Naive thymus-derived CD4-positive, alpha-beta T cell (primary cell): ENCODE measurements at regions not wholly inside any gene's neighbourhood (a gene's known extent, or its start where the extent isn't known, plus 50 kb on each side); places are given as distances from the start of the nearest gene placed in this dataset.

Source experiments
- ATAC-seq: fragments of 150-1000 bp; cut with Tn5 transposase; 2 replicates; pipeline ENCODE4 v1.10.0; 2021; ENCODE audit warnings: mild to moderate bottlenecking, moderate library complexity
- CTCF ChIA-PET: fragments of 350-600 bp; sonication (Branson Sonifier 250); formaldehyde crosslinking; loops from one replicate; lab custom pipeline; 2021; ENCODE audit warnings: antibody characterized with exemption; lab: Charles Lee
- POLR2A ChIA-PET: fragments of 350-600 bp; sonication (Branson Sonifier 250); formaldehyde crosslinking; loops from one replicate; lab custom pipeline; 2021; ENCODE audit warnings: antibody characterized with exemption, inconsistent platforms; lab: Charles Lee
- DNase-seq, 9 donors: peaks; one replicate each; pipeline versions ENCODE4 v3.0.0 to v3.0.0-alpha.2; 2020 to 2022; ENCODE audit warnings: mixed read lengths in 1 of 9
- H3K27ac ChIP-seq: one replicate; pipeline ENCODE4 v1.7.0; 2013; ENCODE audit warnings: mild to moderate bottlenecking, low read depth, low read length, moderate library complexity
- H3K27me3 ChIP-seq, 2 donors: one replicate each; pipeline ENCODE4 v1.7.0; 2013; ENCODE audit warnings: low read length in 2 of 2, mild to moderate bottlenecking in 2 of 2, moderate library complexity in 2 of 2; ENCODE audit not compliant: control insufficient read depth in 2 of 2, insufficient read depth in 2 of 2
- H3K36me3 ChIP-seq, 3 experiments: 1 replicate in 2 of 3; 2 replicates in 1 of 3; pipeline ENCODE4 v1.7.0; 2013; ENCODE audit warnings: low read length in 3 of 3, mild to moderate bottlenecking in 3 of 3, moderate library complexity in 1 of 3; ENCODE audit not compliant: insufficient read depth in 3 of 3, control insufficient read depth in 2 of 3
- H3K4me1 ChIP-seq, 2 donors: one replicate each; pipeline ENCODE4 v1.7.0; 2013; ENCODE audit warnings: low read length in 2 of 2, mild to moderate bottlenecking in 2 of 2, moderate library complexity in 1 of 2; ENCODE audit not compliant: control insufficient read depth in 2 of 2, insufficient read depth in 2 of 2
- H3K4me3 ChIP-seq: 2 replicates; pipeline ENCODE4 v1.7.0; 2013; ENCODE audit warnings: mild to moderate bottlenecking, low read length
- H3K9me3 ChIP-seq, 3 experiments: 1 replicate in 2 of 3; 2 replicates in 1 of 3; pipeline ENCODE4 v1.7.0; 2013; ENCODE audit warnings: low read length in 3 of 3; ENCODE audit not compliant: control insufficient read depth in 2 of 3
- H3K27ac Mint-ChIP-seq, 9 donors: one replicate each; pipeline ENCODE4 v1.8.0; 2020 to 2022; ENCODE audit warnings: mixed read lengths in 9 of 9, mild to moderate bottlenecking in 8 of 9, moderate library complexity in 5 of 9, inconsistent platforms in 2 of 9
- H3K27me3 Mint-ChIP-seq, 5 donors: one replicate each; pipeline ENCODE4 v1.8.0; 2021 to 2022; ENCODE audit warnings: mixed read lengths in 5 of 5, mild to moderate bottlenecking in 1 of 5
- H3K36me3 Mint-ChIP-seq, 5 donors: one replicate each; pipeline ENCODE4 v1.8.0; 2020 to 2022; ENCODE audit warnings: mixed read lengths in 5 of 5, mild to moderate bottlenecking in 3 of 5, inconsistent platforms in 1 of 5
- H3K4me1 Mint-ChIP-seq, 7 donors: one replicate each; pipeline ENCODE4 v1.8.0; 2020 to 2022; ENCODE audit warnings: mixed read lengths in 7 of 7, mild to moderate bottlenecking in 3 of 7, inconsistent platforms in 1 of 7
- H3K4me3 Mint-ChIP-seq, 10 donors: one replicate each; pipeline ENCODE4 v1.8.0; 2020 to 2022; ENCODE audit warnings: mild to moderate bottlenecking in 10 of 10, mixed read lengths in 10 of 10, moderate library complexity in 6 of 10, inconsistent platforms in 2 of 10
- H3K9me3 Mint-ChIP-seq, 11 donors: one replicate each; pipeline ENCODE4 v1.8.0; 2020 to 2022; ENCODE audit warnings: mixed read lengths in 11 of 11, mild to moderate bottlenecking in 4 of 11, inconsistent platforms in 1 of 11, moderate library complexity in 1 of 11
- intact Hi-C, 2 donors: fragments of 100-400 bp; cut with micrococcal nuclease; formaldehyde crosslinking; loops; one replicate each; pipeline ENCODE4 v1.15.1; 2023

GRCh38 chr9:1776668-1777067, 238.5 kb upstream of the SMARCA2 start:
- Mint-ChIP-seq H3K4me1 (no peaks in the 10 kb centered on the region), H3K4me3 (no peak overlapping the region), H3K36me3 (peaks cover 0 to 4% (median 0%) of the 10 kb centered on the region in 5 donors), H3K9me3 (peaks cover 0 to 5% (median 0%) of the 10 kb centered on the region in 11 donors), H3K27ac (no peak overlapping the region), H3K27me3 (peaks cover 0 to 11% (median 2%) of the 10 kb centered on the region in 5 donors)
- ChIA-PET CTCF (no interaction called here), POLR2A (interaction anchor here (0.6 kb wide), 1 partner anchor 9 kb away, joined by 3 read pairs; no protein-coding TSS in a partner anchor)
- Histone ChIP-seq H3K4me3 (no peak overlapping the region), H3K9me3 (no peaks in the 10 kb centered on the region), H3K27me3 (no peaks in the 10 kb centered on the region), H3K4me1 (no peaks in the 10 kb centered on the region), H3K36me3 (no peaks in the 10 kb centered on the region), H3K27ac (no peak overlapping the region)
- ATAC-seq: no peak
- intact Hi-C loops: no loop called here
- no peak for DNase-seq

- H3K4me1 ChIP-seq: no peaks in the 10 kb centered on the region
Observed at GRCh38 chr9:1791191-1791590, 224.0 kb upstream of the SMARCA2 start.

GRCh38 chr9:1794547-1795270, 220.4 kb upstream of the SMARCA2 start:
- Histone ChIP-seq H3K36me3 (no peaks in the 10 kb centered on the region), H3K27ac (no peak overlapping the region), H3K27me3 (no peaks in the 10 kb centered on the region), H3K9me3 (no peaks in the 10 kb centered on the region), H3K4me3 (no peak overlapping the region), H3K4me1 (no peaks in the 10 kb centered on the region)
- Mint-ChIP-seq H3K36me3 (no peaks in the 10 kb centered on the region), H3K9me3 (no peaks in the 10 kb centered on the region), H3K4me3 (no peak overlapping the region), H3K27ac (no peak overlapping the region), H3K27me3 (peaks cover 0 to 15% (median 9%) of the 10 kb centered on the region in 5 donors), H3K4me1 (no peaks in the 10 kb centered on the region)
- CTCF ChIA-PET: no interaction called here
- DNase-seq: no peak
- intact Hi-C loops: no loop called here
- POLR2A ChIA-PET: no interaction called here
- no peak for ATAC-seq

More at GRCh38 chr9:1791191-1791590, 224.0 kb upstream of the SMARCA2 start:
- Mint-ChIP-seq H3K4me3 (no peak overlapping the region), H3K27ac (no peak overlapping the region), H3K4me1 (no peaks in the 10 kb centered on the region), H3K9me3 (no peaks in the 10 kb centered on the region), H3K36me3 (no peaks in the 10 kb centered on the region), H3K27me3 (peaks cover 0 to 29% (median 9%) of the 10 kb centered on the region in 5 donors)
- intact Hi-C loops: no loop called here
- ATAC-seq (no peak), DNase-seq (no peak)
- Histone ChIP-seq H3K27me3 (no peaks in the 10 kb centered on the region), H3K4me3 (no peak overlapping the region), H3K9me3 (no peaks in the 10 kb centered on the region), H3K27ac (no peak overlapping the region), H3K36me3 (no peaks in the 10 kb centered on the region)
- POLR2A ChIA-PET: no interaction called here
- CTCF ChIA-PET: interaction anchor here (0.6 kb wide), 1 partner anchor 296 kb away, joined by 3 read pairs; no protein-coding TSS in a partner anchor

- ChIA-PET POLR2A (no interaction called here), CTCF (no interaction called here)
- Histone ChIP-seq H3K9me3 (no peaks in the 10 kb centered on the region), H3K27me3 (no peaks in the 10 kb centered on the region), H3K4me3 (no peak overlapping the region), H3K36me3 (no peaks in the 10 kb centered on the region), H3K4me1 (no peaks in the 10 kb centered on the region), H3K27ac (no peak overlapping the region)
- no peak overlapping the region for H3K4me3 Mint-ChIP-seq
- H3K27me3 Mint-ChIP-seq: no peaks in the 10 kb centered on the region
- no peaks in the 10 kb centered on the region for H3K36me3 Mint-ChIP-seq
- ATAC-seq (no peak), DNase-seq (peak in 1 of 9 donors; percentile 3)
- peaks cover 0 to 13% (median 0%) of the 10 kb centered on the region in 11 donors for H3K9me3 Mint-ChIP-seq
- peaks cover 0 to 4% (median 0%) of the 10 kb centered on the region in 7 donors for H3K4me1 Mint-ChIP-seq
- H3K27ac Mint-ChIP-seq: no peak overlapping the region
- intact Hi-C loops: no loop called here
Observed at GRCh38 chr9:1804128-1804865, 210.8 kb upstream of the SMARCA2 start.

- Mint-ChIP-seq H3K27ac (no peak overlapping the region), H3K27me3 (peaks cover 9 to 24% (median 16%) of the 10 kb centered on the region in 5 donors), H3K4me3 (no peak overlapping the region), H3K36me3 (no peaks in the 10 kb centered on the region), H3K4me1 (peaks cover 0 to 3% (median 0%) of the 10 kb centered on the region in 7 donors), H3K9me3 (peaks cover 0 to 1% (median 0%) of the 10 kb centered on the region in 11 donors)
- ChIA-PET POLR2A (no interaction called here), CTCF (no interaction called here)
- no peak overlapping the region for H3K27ac ChIP-seq
- H3K9me3 ChIP-seq: no peaks in the 10 kb centered on the region
- H3K4me3 ChIP-seq: no peak overlapping the region
- ATAC-seq: no peak
- DNase-seq: no peak
- H3K27me3 ChIP-seq: no peaks in the 10 kb centered on the region
- intact Hi-C loops: no loop called here
- H3K4me1 ChIP-seq: no peaks in the 10 kb centered on the region
- no peaks in the 10 kb centered on the region for H3K36me3 ChIP-seq
Observed at GRCh38 chr9:1829719-1830118, 185.4 kb upstream of the SMARCA2 start.

GRCh38 chr9:1832960-1833359, 182.2 kb upstream of the SMARCA2 start:
- Histone ChIP-seq H3K9me3 (no peaks in the 10 kb centered on the region), H3K4me1 (no peaks in the 10 kb centered on the region), H3K27ac (no peak overlapping the region), H3K36me3 (no peaks in the 10 kb centered on the region), H3K27me3 (no peaks in the 10 kb centered on the region), H3K4me3 (no peak overlapping the region)
- intact Hi-C loops: no loop called here
- Mint-ChIP-seq H3K27me3 (peaks cover 0 to 7% (median 0%) of the 10 kb centered on the region in 5 donors), H3K4me3 (no peak overlapping the region), H3K36me3 (no peaks in the 10 kb centered on the region), H3K4me1 (peaks cover 0 to 3% (median 0%) of the 10 kb centered on the region in 7 donors), H3K27ac (no peak overlapping the region), H3K9me3 (peaks cover 0 to 1% (median 0%) of the 10 kb centered on the region in 11 donors)
- ATAC-seq (no peak), DNase-seq (no peak)
- ChIA-PET CTCF (no interaction called here), POLR2A (no interaction called here)
